Immature natural killer cell (primary cell): ENCODE measurements at regions not wholly inside any gene's neighbourhood (a gene's known extent, or its start where the extent isn't known, plus 50 kb on each side); places are given as distances from the start of the nearest gene placed in this dataset.
"Not testable (repeated sequence)": the region's sequence is repeated elsewhere in the genome, so short reads cannot be mapped to it uniquely, and the experiment has no call there.

Source experiments
- DNase-seq, 3 donors: peaks; one replicate each; pipeline ENCODE4 v3.0.0; 2022; ENCODE audit warnings: mixed read lengths in 1 of 3
- H3K27ac Mint-ChIP-seq, 6 donors: one replicate each; pipeline ENCODE4 v1.8.0; 2020; ENCODE audit warnings: mixed read lengths in 6 of 6, mild to moderate bottlenecking in 5 of 6, inconsistent platforms in 4 of 6, moderate library complexity in 3 of 6
- H3K27me3 Mint-ChIP-seq, 3 donors: one replicate each; pipeline ENCODE4 v1.8.0; 2020 to 2021; ENCODE audit warnings: low read depth in 3 of 3, mild to moderate bottlenecking in 3 of 3, mixed read lengths in 3 of 3, moderate library complexity in 3 of 3, inconsistent platforms in 1 of 3
- H3K36me3 Mint-ChIP-seq, 3 donors: one replicate each; pipeline ENCODE4 v1.8.0; 2020; ENCODE audit warnings: mixed read lengths in 3 of 3, inconsistent platforms in 2 of 3, mild to moderate bottlenecking in 2 of 3
- H3K4me1 Mint-ChIP-seq, 2 donors: one replicate each; pipeline ENCODE4 v1.8.0; 2020; ENCODE audit warnings: inconsistent platforms in 2 of 2, mild to moderate bottlenecking in 2 of 2, mixed read lengths in 2 of 2, moderate library complexity in 1 of 2
- H3K4me3 Mint-ChIP-seq, 5 donors: one replicate each; pipeline ENCODE4 v1.8.0; 2020; ENCODE audit warnings: mild to moderate bottlenecking in 5 of 5, mixed read lengths in 5 of 5, inconsistent platforms in 3 of 5, moderate library complexity in 3 of 5
- H3K9me3 Mint-ChIP-seq, 6 donors: one replicate each; pipeline ENCODE4 v1.8.0; 2020; ENCODE audit warnings: mild to moderate bottlenecking in 6 of 6, mixed read lengths in 6 of 6, inconsistent platforms in 4 of 6, moderate library complexity in 3 of 6

- Mint-ChIP-seq H3K4me3 (no peak overlapping the region), H3K4me1 (no peaks in the 10 kb centered on the region), H3K36me3 (no peaks in the 10 kb centered on the region), H3K27ac (no peak overlapping the region), H3K9me3 (peaks cover 0 to 26% (median 8%) of the 10 kb centered on the region in 6 donors), H3K27me3 (no peaks in the 10 kb centered on the region)
- DNase-seq, result no peak
Measured at GRCh38 chr11:21987261-21987660, 205.6 kb upstream of the ANO5 start.

GRCh38 chr11:21988477-21988876, 204.4 kb upstream of the ANO5 start:
- H3K36me3 Mint-ChIP-seq, result no peaks in the 10 kb centered on the region
- no peak overlapping the region for H3K27ac Mint-ChIP-seq
- peaks cover 0 to 23% (median 5%) of the 10 kb centered on the region in 6 donors for H3K9me3 Mint-ChIP-seq
- H3K4me3 Mint-ChIP-seq, result no peak overlapping the region
- DNase-seq, result no peak
- no peaks in the 10 kb centered on the region for H3K4me1 Mint-ChIP-seq
- H3K27me3 Mint-ChIP-seq, result no peaks in the 10 kb centered on the region

- peaks cover 3 to 28% (median 16%) of the 10 kb centered on the region in 6 donors for H3K9me3 Mint-ChIP-seq
- H3K36me3 Mint-ChIP-seq, H3K4me3 Mint-ChIP-seq, H3K27me3 Mint-ChIP-seq, H3K27ac Mint-ChIP-seq, H3K4me1 Mint-ChIP-seq, DNase-seq: not testable (repeated sequence)
Measured at GRCh38 chr11:22001803-22002202, 191.1 kb upstream of the ANO5 start.

GRCh38 chr11:22006901-22007300, 186.0 kb upstream of the ANO5 start:
- no peak for DNase-seq
- Mint-ChIP-seq H3K9me3 (peaks cover 2 to 32% (median 4%) of the 10 kb centered on the region in 6 donors), H3K4me1 (no peaks in the 10 kb centered on the region), H3K36me3 (no peaks in the 10 kb centered on the region), H3K27me3 (peaks cover 0 to 2% (median 0%) of the 10 kb centered on the region in 3 donors), H3K27ac (no peak overlapping the region), H3K4me3 (no peak overlapping the region)

- Mint-ChIP-seq H3K4me3 (no peak overlapping the region), H3K9me3 (peaks cover 18 to 41% (median 26%) of the 10 kb centered on the region in 6 donors), H3K36me3 (no peaks in the 10 kb centered on the region), H3K27ac (no peak overlapping the region), H3K4me1 (no peaks in the 10 kb centered on the region), H3K27me3 (peaks cover 0 to 2% (median 0%) of the 10 kb centered on the region in 3 donors)
- no peak for DNase-seq
Measured at GRCh38 chr11:22031791-22032190, 161.1 kb upstream of the ANO5 start.

- no peak for DNase-seq
- peaks cover 0 to 3% (median 0%) of the 10 kb centered on the region in 3 donors for H3K36me3 Mint-ChIP-seq
- peaks cover 0 to 36% (median 11%) of the 10 kb centered on the region in 6 donors for H3K9me3 Mint-ChIP-seq
- H3K27ac Mint-ChIP-seq, result no peak overlapping the region
- no peaks in the 10 kb centered on the region for H3K4me1 Mint-ChIP-seq
- no peaks in the 10 kb centered on the region for H3K27me3 Mint-ChIP-seq
- no peak overlapping the region for H3K4me3 Mint-ChIP-seq
Measured at GRCh38 chr11:22037505-22037904, 155.4 kb upstream of the ANO5 start.

- H3K36me3 Mint-ChIP-seq, result peaks cover 0 to 3% (median 0%) of the 10 kb centered on the region in 3 donors
- DNase-seq, result no peak
- H3K27me3 Mint-ChIP-seq, result peaks cover 0 to 3% (median 0%) of the 10 kb centered on the region in 3 donors
- H3K4me1 Mint-ChIP-seq, result no peaks in the 10 kb centered on the region
- H3K9me3 Mint-ChIP-seq, result peaks cover 0 to 32% (median 9%) of the 10 kb centered on the region in 6 donors
- no peak overlapping the region for H3K27ac Mint-ChIP-seq
- H3K4me3 Mint-ChIP-seq, result no peak overlapping the region
Measured at GRCh38 chr11:22041039-22041438, 151.8 kb upstream of the ANO5 start.

GRCh38 chr11:22042081-22042480, 150.8 kb upstream of the ANO5 start:
- Mint-ChIP-seq H3K4me1 (no peaks in the 10 kb centered on the region), H3K27me3 (peaks cover 0 to 3% (median 0%) of the 10 kb centered on the region in 3 donors), H3K4me3 (no peak overlapping the region), H3K27ac (no peak overlapping the region), H3K36me3 (peaks cover 0 to 3% (median 0%) of the 10 kb centered on the region in 3 donors), H3K9me3 (peaks cover 0 to 38% (median 6%) of the 10 kb centered on the region in 6 donors)
- DNase-seq, result no peak

- no peaks in the 10 kb centered on the region for H3K4me1 Mint-ChIP-seq
- no peak overlapping the region for H3K4me3 Mint-ChIP-seq
- DNase-seq, result no peak
- no peaks in the 10 kb centered on the region for H3K36me3 Mint-ChIP-seq
- peaks cover 0 to 3% (median 0%) of the 10 kb centered on the region in 3 donors for H3K27me3 Mint-ChIP-seq
- H3K27ac Mint-ChIP-seq, result no peak overlapping the region
- peaks cover 0 to 43% (median 7%) of the 10 kb centered on the region in 6 donors for H3K9me3 Mint-ChIP-seq
Measured at GRCh38 chr11:22044126-22044525, 148.8 kb upstream of the ANO5 start.

- Mint-ChIP-seq H3K36me3 (no peaks in the 10 kb centered on the region), H3K4me3 (no peak overlapping the region), H3K4me1 (no peaks in the 10 kb centered on the region), H3K9me3 (peaks cover 8 to 45% (median 21%) of the 10 kb centered on the region in 6 donors), H3K27me3 (peaks cover 0 to 3% (median 0%) of the 10 kb centered on the region in 3 donors), H3K27ac (no peak overlapping the region)
- no peak for DNase-seq
Measured at GRCh38 chr11:22049276-22049675, 143.6 kb upstream of the ANO5 start.

GRCh38 chr11:22065472-22065871, 127.4 kb upstream of the ANO5 start:
- no peak overlapping the region for H3K27ac Mint-ChIP-seq
- peaks cover 0 to 3% (median 0%) of the 10 kb centered on the region in 3 donors for H3K36me3 Mint-ChIP-seq
- H3K4me1 Mint-ChIP-seq, result no peaks in the 10 kb centered on the region
- H3K27me3 Mint-ChIP-seq, result peaks cover 0 to 1% (median 0%) of the 10 kb centered on the region in 3 donors
- peaks cover 18 to 50% (median 30%) of the 10 kb centered on the region in 6 donors for H3K9me3 Mint-ChIP-seq
- H3K4me3 Mint-ChIP-seq, result no peak overlapping the region
- DNase-seq, result no peak

GRCh38 chr11:22069844-22070243, 123.0 kb upstream of the ANO5 start:
- Mint-ChIP-seq H3K27me3 (no peaks in the 10 kb centered on the region), H3K27ac (no peak overlapping the region), H3K9me3 (peaks cover 22 to 68% (median 31%) of the 10 kb centered on the region in 6 donors), H3K36me3 (peaks cover 0 to 3% (median 0%) of the 10 kb centered on the region in 3 donors), H3K4me1 (no peaks in the 10 kb centered on the region), H3K4me3 (no peak overlapping the region)
- DNase-seq, result no peak

GRCh38 chr11:22076271-22076930, 116.5 kb upstream of the ANO5 start:
- Mint-ChIP-seq H3K27me3 (no peaks in the 10 kb centered on the region), H3K27ac (no peak overlapping the region), H3K4me1 (no peaks in the 10 kb centered on the region), H3K36me3 (peaks cover 0 to 3% (median 0%) of the 10 kb centered on the region in 3 donors), H3K4me3 (no peak overlapping the region), H3K9me3 (peaks cover 2 to 31% (median 7%) of the 10 kb centered on the region in 6 donors)
- no peak for DNase-seq

- H3K9me3 Mint-ChIP-seq, result peaks cover 5 to 30% (median 12%) of the 10 kb centered on the region in 6 donors
- no peaks in the 10 kb centered on the region for H3K4me1 Mint-ChIP-seq
- no peak overlapping the region for H3K4me3 Mint-ChIP-seq
- H3K27me3 Mint-ChIP-seq, result no peaks in the 10 kb centered on the region
- peaks cover 0 to 3% (median 0%) of the 10 kb centered on the region in 3 donors for H3K36me3 Mint-ChIP-seq
- no peak overlapping the region for H3K27ac Mint-ChIP-seq
- DNase-seq, result no peak
Measured at GRCh38 chr11:22078063-22078462, 114.8 kb upstream of the ANO5 start.
